Stimulated activated memory B cell treated with anti-CD40 and anti-IgM and Interleukin-4, amounts not matched to agents 10 μg/mL and 1 μg/mL and 100 μg/mL, for 72 hours (primary cell): ENCODE measurements at regions not wholly inside any gene's neighbourhood (a gene's known extent, or its start where the extent isn't known, plus 50 kb on each side); places are given as distances from the start of the nearest gene placed in this dataset.

Source experiments
- ATAC-seq: fragments of 150-1000 bp; cut with Tn5 transposase; 2 replicates; pipeline ENCODE4 v1.10.0; 2021
- H3K27ac Mint-ChIP-seq: one replicate; pipeline ENCODE4 v1.8.0; 2022; ENCODE audit warnings: mild to moderate bottlenecking, mixed read lengths
- H3K27me3 Mint-ChIP-seq: one replicate; pipeline ENCODE4 v1.8.0; 2022; ENCODE audit warnings: mixed read lengths
- H3K36me3 Mint-ChIP-seq: one replicate; pipeline ENCODE4 v1.8.0; 2022; ENCODE audit warnings: mixed read lengths
- H3K4me1 Mint-ChIP-seq: one replicate; pipeline ENCODE4 v1.8.0; 2022; ENCODE audit warnings: mixed read lengths
- H3K4me3 Mint-ChIP-seq: one replicate; pipeline ENCODE4 v1.8.0; 2022; ENCODE audit warnings: mild to moderate bottlenecking, moderate library complexity, mixed read lengths
- H3K9me3 Mint-ChIP-seq: one replicate; pipeline ENCODE4 v1.8.0; 2022; ENCODE audit warnings: mixed read lengths

- Mint-ChIP-seq H3K27me3 (no peaks in the 10 kb centered on the region), H3K27ac (no peak overlapping the region), H3K36me3 (no peaks in the 10 kb centered on the region), H3K9me3 (no peaks in the 10 kb centered on the region), H3K4me1 (no peaks in the 10 kb centered on the region), H3K4me3 (no peak overlapping the region)
- no peak for ATAC-seq
Measured at GRCh38 chr6:9583753-9584352, 831.0 kb downstream of the TFAP2A start.

- Mint-ChIP-seq H3K27ac (no peak overlapping the region), H3K9me3 (no peaks in the 10 kb centered on the region)
- ATAC-seq, result no peak
Measured at GRCh38 chr6:9581155-9581554, 833.7 kb downstream of the TFAP2A start.

GRCh38 chr6:9576521-9576920 lies 838.4 kb downstream of the TFAP2A start:
- Mint-ChIP-seq H3K27ac (no peak overlapping the region), H3K4me3 (no peak overlapping the region), H3K4me1 (no peaks in the 10 kb centered on the region), H3K27me3 (no peaks in the 10 kb centered on the region), H3K36me3 (no peaks in the 10 kb centered on the region), H3K9me3 (peaks cover 2% of the 10 kb centered on the region)
- ATAC-seq, result no peak

More at GRCh38 chr6:9581155-9581554, 833.7 kb downstream of the TFAP2A start:
- no peaks in the 10 kb centered on the region for H3K27me3 Mint-ChIP-seq
- no peak overlapping the region for H3K4me3 Mint-ChIP-seq
- H3K36me3 Mint-ChIP-seq, result no peaks in the 10 kb centered on the region
- no peaks in the 10 kb centered on the region for H3K4me1 Mint-ChIP-seq

GRCh38 chr6:9566096-9566495 lies 848.8 kb downstream of the TFAP2A start:
- H3K36me3 Mint-ChIP-seq, result no peaks in the 10 kb centered on the region
- H3K4me3 Mint-ChIP-seq, result no peak overlapping the region
- H3K9me3 Mint-ChIP-seq, result peaks cover 4% of the 10 kb centered on the region
- no peaks in the 10 kb centered on the region for H3K27me3 Mint-ChIP-seq
- H3K27ac Mint-ChIP-seq, result no peak overlapping the region
- H3K4me1 Mint-ChIP-seq, result no peaks in the 10 kb centered on the region
- ATAC-seq, result no peak

- Mint-ChIP-seq H3K4me1 (no peaks in the 10 kb centered on the region), H3K9me3 (peaks cover 3% of the 10 kb centered on the region), H3K27me3 (no peaks in the 10 kb centered on the region), H3K27ac (no peak overlapping the region), H3K4me3 (no peak overlapping the region), H3K36me3 (no peaks in the 10 kb centered on the region)
- no peak for ATAC-seq
Measured at GRCh38 chr6:9564021-9564420, 850.9 kb downstream of the TFAP2A start.

GRCh38 chr6:9563568-9563967 lies 851.3 kb downstream of the TFAP2A start:
- Mint-ChIP-seq H3K4me3 (no peak overlapping the region), H3K9me3 (peaks cover 3% of the 10 kb centered on the region), H3K4me1 (no peaks in the 10 kb centered on the region), H3K27me3 (no peaks in the 10 kb centered on the region), H3K36me3 (no peaks in the 10 kb centered on the region), H3K27ac (no peak overlapping the region)
- no peak for ATAC-seq

GRCh38 chr6:9554806-9555205 lies 860.1 kb downstream of the TFAP2A start:
- Mint-ChIP-seq H3K4me3 (no peak overlapping the region), H3K27me3 (no peaks in the 10 kb centered on the region)
- no peak for ATAC-seq

GRCh38 chr6:9554323-9554722 lies 860.6 kb downstream of the TFAP2A start:
- no peak overlapping the region for H3K27ac Mint-ChIP-seq
- H3K36me3 Mint-ChIP-seq, result no peaks in the 10 kb centered on the region
- ATAC-seq, result no peak
- H3K9me3 Mint-ChIP-seq, result peaks cover 12% of the 10 kb centered on the region
- no peaks in the 10 kb centered on the region for H3K27me3 Mint-ChIP-seq
- no peaks in the 10 kb centered on the region for H3K4me1 Mint-ChIP-seq
- no peak overlapping the region for H3K4me3 Mint-ChIP-seq

More at GRCh38 chr6:9554806-9555205, 860.1 kb downstream of the TFAP2A start:
- H3K9me3 Mint-ChIP-seq, result peaks cover 12% of the 10 kb centered on the region
- H3K36me3 Mint-ChIP-seq, result no peaks in the 10 kb centered on the region
- H3K4me1 Mint-ChIP-seq, result no peaks in the 10 kb centered on the region
- H3K27ac Mint-ChIP-seq, result no peak overlapping the region

- no peak overlapping the region for H3K4me3 Mint-ChIP-seq
- no peaks in the 10 kb centered on the region for H3K36me3 Mint-ChIP-seq
- H3K27me3 Mint-ChIP-seq, result no peaks in the 10 kb centered on the region
- peaks cover 12% of the 10 kb centered on the region for H3K9me3 Mint-ChIP-seq
- no peak for ATAC-seq
- no peaks in the 10 kb centered on the region for H3K4me1 Mint-ChIP-seq
- H3K27ac Mint-ChIP-seq, result no peak overlapping the region
Measured at GRCh38 chr6:9553002-9553401, 861.9 kb downstream of the TFAP2A start.

GRCh38 chr6:9543649-9544048 lies 871.2 kb downstream of the TFAP2A start:
- Mint-ChIP-seq H3K27ac (no peak overlapping the region), H3K4me3 (no peak overlapping the region), H3K9me3 (no peaks in the 10 kb centered on the region), H3K4me1 (no peaks in the 10 kb centered on the region), H3K27me3 (no peaks in the 10 kb centered on the region), H3K36me3 (no peaks in the 10 kb centered on the region)
- no peak for ATAC-seq

GRCh38 chr6:9540534-9541126 lies 874.2 kb downstream of the TFAP2A start:
- Mint-ChIP-seq H3K4me3 (no peak overlapping the region), H3K4me1 (no peaks in the 10 kb centered on the region), H3K9me3 (no peaks in the 10 kb centered on the region), H3K27ac (no peak overlapping the region), H3K27me3 (no peaks in the 10 kb centered on the region), H3K36me3 (no peaks in the 10 kb centered on the region)
- no peak for ATAC-seq

GRCh38 chr6:9540126-9540525 lies 874.7 kb downstream of the TFAP2A start:
- ATAC-seq, result no peak
- Mint-ChIP-seq H3K4me1 (no peaks in the 10 kb centered on the region), H3K27me3 (no peaks in the 10 kb centered on the region), H3K36me3 (no peaks in the 10 kb centered on the region), H3K9me3 (no peaks in the 10 kb centered on the region), H3K4me3 (no peak overlapping the region), H3K27ac (no peak overlapping the region)

- Mint-ChIP-seq H3K27me3 (no peaks in the 10 kb centered on the region), H3K4me3 (no peak overlapping the region), H3K9me3 (no peaks in the 10 kb centered on the region), H3K27ac (no peak overlapping the region), H3K36me3 (no peaks in the 10 kb centered on the region), H3K4me1 (no peaks in the 10 kb centered on the region)
- ATAC-seq, result no peak
Measured at GRCh38 chr6:9539231-9539755, 875.6 kb downstream of the TFAP2A start.

- no peak overlapping the region for H3K27ac Mint-ChIP-seq
- no peak for ATAC-seq
Measured at GRCh38 chr6:9537381-9537780, 877.5 kb downstream of the TFAP2A start.

GRCh38 chr6:9535106-9535505 lies 879.8 kb downstream of the TFAP2A start:
- H3K36me3 Mint-ChIP-seq, result no peaks in the 10 kb centered on the region
- ATAC-seq, result no peak
- no peak overlapping the region for H3K27ac Mint-ChIP-seq
- H3K27me3 Mint-ChIP-seq, result no peaks in the 10 kb centered on the region
- peaks cover 3% of the 10 kb centered on the region for H3K9me3 Mint-ChIP-seq
- H3K4me1 Mint-ChIP-seq, result no peaks in the 10 kb centered on the region
- H3K4me3 Mint-ChIP-seq, result no peak overlapping the region

More at GRCh38 chr6:9537381-9537780, 877.5 kb downstream of the TFAP2A start:
- no peak overlapping the region for H3K4me3 Mint-ChIP-seq
- no peaks in the 10 kb centered on the region for H3K4me1 Mint-ChIP-seq
- no peaks in the 10 kb centered on the region for H3K27me3 Mint-ChIP-seq
- no peaks in the 10 kb centered on the region for H3K36me3 Mint-ChIP-seq
- no peaks in the 10 kb centered on the region for H3K9me3 Mint-ChIP-seq
